HK-2 (cell line): ENCODE measurements at regions not wholly inside any gene's neighbourhood (a gene's known extent, or its start where the extent isn't known, plus 50 kb on each side); places are given as distances from the start of the nearest gene placed in this dataset.
"Not testable (repeated sequence)": the region's sequence is repeated elsewhere in the genome, so short reads cannot be mapped to it uniquely, and the experiment has no call there.

Experiments used
- DNase-seq: peaks from one replicate; pipeline ENCODE4 v3.0.0-alpha.2; 2018; ENCODE audit not compliant: unreplicated experiment

GRCh38 chr6:133047706-133048105, 193.5 kb upstream of the EYA4 start:
- no peak for DNase-seq

- DNase-seq, result no peak
Observed at GRCh38 chr6:133051240-133051639, 189.9 kb upstream of the EYA4 start.

DNA sequence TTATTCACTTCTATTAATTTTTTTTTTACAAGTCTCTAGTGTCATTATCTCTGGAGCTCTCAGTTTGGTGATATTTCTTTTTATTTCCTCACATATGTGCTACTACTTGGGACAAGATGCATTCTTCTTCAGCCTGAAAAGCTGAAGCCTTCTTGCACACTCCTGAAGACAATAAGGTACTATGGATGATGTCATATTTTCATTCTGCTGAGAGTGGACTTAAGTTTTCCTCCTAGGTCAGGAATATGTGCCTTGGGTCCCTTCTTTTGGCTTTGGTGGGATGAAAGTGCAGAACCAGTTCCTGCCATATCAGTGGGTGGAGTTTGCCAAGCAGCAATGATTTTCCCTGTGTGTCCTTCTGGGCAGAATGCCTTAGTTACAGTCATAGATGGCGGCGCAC, 188.7 kb upstream of the EYA4 start:
- DNase-seq, result no peak

GRCh38 chr6:133055441-133055966, 185.7 kb upstream of the EYA4 start:
- no peak for DNase-seq

- no peak for DNase-seq
Observed at GRCh38 chr6:133057352-133057751, 183.8 kb upstream of the EYA4 start.

GRCh38 chr6:133062077-133062476, 179.1 kb upstream of the EYA4 start:
- DNase-seq, result no peak

DNA sequence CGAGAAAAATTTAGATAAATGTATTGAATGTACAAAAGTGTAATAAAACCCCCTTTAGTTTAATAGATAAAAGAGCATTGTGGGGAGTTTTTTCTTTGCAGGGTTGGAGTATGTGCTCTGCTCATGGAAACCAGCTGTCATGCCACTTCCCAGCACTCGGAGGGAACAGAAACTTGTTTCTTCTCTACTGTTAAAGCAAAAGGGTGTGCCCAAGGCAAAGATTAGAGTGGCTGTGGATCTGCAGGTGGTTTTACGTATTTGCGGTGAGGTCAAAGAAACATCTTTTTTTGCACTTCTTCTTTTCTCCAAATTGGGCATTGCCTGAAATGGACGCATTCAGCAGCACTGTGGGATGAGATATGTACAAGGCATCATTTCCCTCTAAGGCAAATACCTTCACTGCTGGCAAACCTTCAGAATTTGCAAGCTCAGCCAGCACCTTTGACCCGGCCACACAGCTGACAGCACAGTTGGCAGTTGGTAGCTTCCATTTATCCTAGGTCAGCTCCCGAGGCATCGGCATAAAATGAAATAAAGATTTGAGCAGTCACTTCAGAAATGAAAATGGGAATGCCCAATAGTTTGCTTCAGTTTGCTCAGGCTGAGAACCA, 178.4 kb upstream of the EYA4 start:
- no peak for DNase-seq

DNA sequence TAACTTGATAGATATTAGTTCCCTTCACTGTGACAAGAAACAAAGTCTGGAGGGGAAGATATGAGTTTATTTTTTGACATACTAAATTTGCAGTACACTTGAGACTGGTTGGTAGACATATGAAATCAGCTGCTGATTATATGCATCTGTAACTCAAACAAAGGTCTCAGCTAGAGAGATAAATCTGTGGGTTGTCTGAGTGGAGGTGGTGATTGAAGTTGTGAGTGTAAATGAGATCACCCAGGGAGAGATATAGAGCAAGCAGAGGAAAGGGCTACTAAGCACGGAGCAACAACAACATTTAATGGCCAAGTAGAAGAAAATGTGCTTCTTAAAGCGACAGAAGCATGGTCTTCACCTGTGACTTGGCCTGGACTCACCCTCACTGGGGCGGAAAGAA, 173.2 kb upstream of the EYA4 start:
- no peak for DNase-seq

DNA sequence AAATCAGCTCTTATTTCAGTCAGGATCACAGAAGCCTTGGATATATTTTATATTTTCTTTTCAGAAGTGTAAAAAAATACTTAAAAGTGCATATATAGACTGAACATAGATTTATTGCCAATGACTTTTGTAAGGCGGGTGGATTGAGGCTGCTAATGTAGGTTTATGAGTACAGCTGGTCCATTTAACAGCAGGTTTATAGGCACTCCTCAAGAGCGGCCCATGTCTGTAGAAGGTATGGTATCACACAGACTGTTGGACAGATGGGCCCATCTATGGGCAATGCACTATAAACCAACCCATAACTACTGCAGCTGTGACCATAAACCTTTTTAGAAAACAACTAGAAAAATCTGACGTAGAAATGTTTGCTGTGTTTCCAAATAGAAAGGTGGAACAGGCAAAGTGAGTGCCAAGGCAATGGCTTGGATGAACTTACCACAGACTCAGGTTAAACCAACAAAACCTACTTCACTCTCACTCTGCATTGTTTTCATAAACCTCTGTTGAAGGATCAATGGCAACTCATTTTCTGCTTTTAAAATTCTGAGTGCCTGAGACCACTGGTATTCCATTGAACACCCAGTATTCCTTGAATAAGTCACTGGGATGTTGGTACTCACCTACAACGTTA, 170.6 kb upstream of the EYA4 start:
- no peak for DNase-seq

- DNase-seq, result no peak
Observed at GRCh38 chr6:133079901-133080300, 161.3 kb upstream of the EYA4 start.

DNA sequence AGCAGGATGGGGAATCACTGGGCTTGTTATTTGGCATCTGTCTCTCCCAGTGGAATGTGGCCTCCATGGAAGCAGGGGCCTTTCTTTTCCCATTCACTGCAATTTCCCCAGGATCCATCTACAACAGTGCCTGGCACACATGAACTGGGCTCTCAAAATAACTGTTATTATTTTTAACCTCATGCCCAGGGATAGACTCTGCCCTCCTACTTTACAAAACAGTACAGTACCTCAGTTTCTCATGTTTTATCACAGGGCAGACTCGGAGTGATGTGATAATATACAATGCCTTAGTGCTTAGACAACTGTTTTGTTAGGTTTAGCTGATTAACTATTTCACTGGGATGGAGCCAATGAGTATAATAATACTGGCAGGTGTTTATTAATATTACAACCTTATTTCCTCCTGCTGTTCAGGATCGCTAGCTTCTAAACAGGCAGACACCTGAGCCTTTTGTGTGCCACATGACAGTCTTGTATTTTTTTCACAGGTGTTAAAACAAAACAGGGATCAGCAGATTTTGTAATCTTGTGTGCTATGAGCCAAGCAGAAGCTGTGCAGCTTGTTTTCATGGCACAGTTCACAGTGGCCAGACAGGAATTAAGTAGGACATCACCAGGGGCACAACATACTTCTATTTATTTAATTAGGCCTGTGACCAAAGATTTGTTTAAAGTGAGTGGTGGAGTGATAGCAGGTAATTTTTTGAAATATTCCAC, 157.7 kb upstream of the EYA4 start:
- no peak for DNase-seq

- no peak for DNase-seq
Observed at GRCh38 chr6:133085471-133085870, 155.7 kb upstream of the EYA4 start.

GRCh38 chr6:133085896-133086295, 155.3 kb upstream of the EYA4 start:
- DNase-seq, result no peak

GRCh38 chr6:133088931-133089695, 152.0 kb upstream of the EYA4 start:
- no peak for DNase-seq

DNA sequence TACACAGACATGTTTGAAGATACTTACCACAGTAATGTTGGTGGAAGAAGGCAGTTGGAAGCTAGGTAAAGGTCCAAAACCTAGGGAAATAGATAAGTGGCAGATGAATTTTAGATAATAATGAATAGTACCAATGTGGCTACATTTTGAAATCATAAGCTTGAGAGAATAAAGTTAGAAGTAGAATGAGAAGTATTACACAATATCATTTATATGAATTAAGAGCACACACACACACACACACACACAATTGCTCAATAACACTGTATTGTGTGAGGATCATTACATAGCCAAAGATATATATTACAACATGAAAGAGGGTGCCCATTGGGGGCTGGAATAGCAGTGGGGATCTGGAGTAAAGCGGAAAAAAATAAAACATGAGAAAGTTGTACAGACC, 149.0 kb upstream of the EYA4 start:
- DNase-seq, result no peak

GRCh38 chr6:133092771-133093170, 148.4 kb upstream of the EYA4 start:
- DNase-seq, result no peak

DNA sequence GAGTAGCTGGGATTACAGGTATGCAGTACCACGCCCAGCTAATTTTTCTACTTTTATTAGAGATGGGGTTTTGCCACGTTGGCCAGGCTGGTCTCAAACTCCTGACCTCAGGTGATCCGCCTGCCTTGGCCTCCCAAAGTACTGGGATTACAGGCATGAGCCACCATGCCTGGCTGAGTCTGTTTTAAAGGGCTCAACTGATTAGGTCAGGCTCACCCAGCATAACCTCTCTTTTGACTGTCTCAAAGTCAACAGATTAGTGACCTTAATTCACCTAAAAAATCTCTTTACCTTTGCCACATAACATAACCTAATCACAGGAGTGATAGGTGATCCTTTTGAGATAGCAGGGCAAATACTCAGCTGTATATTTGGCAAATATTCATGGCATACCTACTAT, 147.9 kb upstream of the EYA4 start:
- DNase-seq, result not testable (repeated sequence)

DNA sequence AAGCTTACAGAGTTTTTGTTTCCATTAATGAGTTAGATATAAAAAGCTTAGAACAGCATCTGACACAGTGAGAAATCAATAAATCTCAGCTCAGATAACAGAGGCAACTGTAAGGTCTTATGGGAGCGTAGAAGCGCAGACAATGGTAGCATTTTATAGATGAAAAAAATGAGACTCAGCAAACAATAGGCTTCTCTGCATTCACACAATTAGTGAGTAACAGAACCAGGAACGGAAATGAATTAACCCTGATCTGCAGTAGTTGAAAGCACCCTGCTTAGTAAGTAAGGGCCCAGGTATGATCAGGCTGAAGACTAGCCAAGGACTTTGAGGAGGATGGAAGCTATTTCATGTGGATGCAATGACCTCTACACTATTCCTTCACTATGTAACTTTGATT, 147.2 kb upstream of the EYA4 start:
- no peak for DNase-seq

DNA sequence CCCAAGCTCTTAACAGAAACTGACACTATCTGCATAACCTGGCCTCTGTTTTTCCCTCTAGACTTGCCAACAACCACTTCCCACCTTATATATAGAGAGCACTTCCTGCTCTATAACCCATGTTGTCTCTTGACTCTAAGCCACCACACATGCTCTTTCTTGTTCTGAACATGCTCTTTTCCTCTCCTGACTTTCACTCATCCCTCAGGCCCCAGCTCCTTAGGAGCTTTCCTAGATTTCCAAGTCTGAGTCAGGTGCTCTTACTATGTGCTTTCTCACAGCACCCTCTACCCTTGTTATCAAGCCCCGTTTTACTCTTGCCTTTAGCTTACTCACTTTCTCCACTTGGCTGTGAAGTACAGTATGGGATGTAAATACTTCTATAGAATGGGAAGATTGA, 143.9 kb upstream of the EYA4 start:
- DNase-seq, result no peak

DNA sequence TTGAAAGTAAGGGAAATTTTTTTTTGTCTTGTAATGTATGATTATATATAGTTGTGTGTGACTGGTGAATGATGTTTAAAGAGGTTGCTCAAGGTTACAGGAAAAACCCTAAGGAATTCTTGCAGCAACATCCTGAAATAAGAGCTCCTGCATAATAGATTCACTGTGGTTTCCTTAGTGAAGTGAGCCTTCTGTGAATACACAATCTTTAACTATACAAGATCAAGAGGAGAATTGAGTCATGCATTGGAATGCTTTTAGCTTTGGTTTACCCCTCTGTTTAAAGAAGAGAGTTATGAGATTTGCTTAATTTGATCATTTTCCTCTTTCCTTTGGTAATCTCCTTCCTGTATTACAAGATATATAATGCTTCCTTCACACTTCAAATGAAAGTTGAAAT, 141.6 kb upstream of the EYA4 start:
- DNase-seq, result no peak

DNA sequence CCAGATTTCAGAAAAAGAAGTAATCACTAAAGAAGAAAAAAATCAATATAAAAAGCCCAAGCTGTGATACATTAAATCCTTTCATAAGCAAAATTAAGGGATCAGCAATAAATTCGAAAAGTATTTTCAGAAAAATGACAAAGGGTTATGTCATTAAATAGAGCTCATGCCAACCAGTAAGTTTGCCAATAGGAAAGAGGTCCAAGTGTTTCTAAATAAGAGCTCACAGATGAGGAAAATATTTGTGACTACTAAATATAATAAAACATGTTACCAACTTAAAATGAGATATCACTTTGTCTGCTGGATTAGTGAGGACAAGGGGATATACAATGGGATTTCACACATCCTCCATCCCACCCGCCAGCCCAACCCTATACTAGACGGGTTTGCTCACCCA, 140.3 kb upstream of the EYA4 start:
- no peak for DNase-seq

- DNase-seq, result no peak
Observed at GRCh38 chr6:133101790-133102189, 139.4 kb upstream of the EYA4 start.
